Activated CD8-positive, alpha-beta memory T cell treated with anti-CD3 and anti-CD28 coated beads for 36 hours (primary cell): ENCODE measurements at regions not wholly inside any gene's neighbourhood (a gene's known extent, or its start where the extent isn't known, plus 50 kb on each side); places are given as distances from the start of the nearest gene placed in this dataset.

ENCODE experiments used
- CTCF ChIA-PET: fragments of 350-600 bp; sonication (Branson Sonifier 250); formaldehyde crosslinking; loops from one replicate; lab custom pipeline; 2021; ENCODE audit warnings: antibody characterized with exemption; lab: Charles Lee
- POLR2A ChIA-PET: fragments of 350-600 bp; sonication (Branson Sonifier 250); formaldehyde crosslinking; loops from one replicate; lab custom pipeline; 2021; ENCODE audit warnings: antibody characterized with exemption; lab: Charles Lee

DNA sequence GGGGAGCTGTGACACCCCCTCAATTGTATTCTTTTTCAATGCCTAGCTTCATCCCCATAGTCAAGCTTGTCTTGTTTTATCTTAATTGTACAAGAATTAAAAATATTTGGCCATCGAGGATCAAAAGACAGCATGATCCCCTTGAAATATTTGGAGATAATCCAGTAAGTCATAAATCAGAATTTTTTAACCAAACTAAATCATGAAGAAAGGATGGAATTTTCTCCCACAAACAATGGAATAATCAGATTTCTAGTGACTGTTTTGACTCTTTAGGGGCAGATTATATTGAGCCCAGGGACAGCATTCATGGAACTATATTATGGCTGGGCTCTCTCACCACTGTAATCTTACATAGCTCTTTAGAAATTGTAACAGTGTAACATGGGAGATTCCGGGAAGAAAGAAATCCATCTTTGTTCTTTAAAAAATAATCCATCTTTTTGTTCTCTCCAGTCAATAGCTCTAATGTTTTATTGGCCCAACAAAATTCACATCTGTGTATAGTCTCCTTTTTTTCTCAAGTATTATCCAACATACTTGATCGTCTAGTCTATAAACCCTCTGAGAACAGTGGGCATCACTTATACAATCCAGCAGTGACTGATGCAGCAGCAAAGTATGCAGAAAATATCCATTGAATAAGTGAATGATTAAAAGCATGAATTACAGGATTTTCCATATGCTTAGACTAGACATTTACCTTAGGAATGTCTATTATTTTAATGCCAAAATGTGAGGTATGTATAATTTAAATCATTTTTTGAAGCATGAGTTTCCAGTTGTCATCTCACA, 277.0 kb upstream of the PLSCR5 start:
- ChIA-PET POLR2A (no interaction called here), CTCF (no interaction called here)

DNA sequence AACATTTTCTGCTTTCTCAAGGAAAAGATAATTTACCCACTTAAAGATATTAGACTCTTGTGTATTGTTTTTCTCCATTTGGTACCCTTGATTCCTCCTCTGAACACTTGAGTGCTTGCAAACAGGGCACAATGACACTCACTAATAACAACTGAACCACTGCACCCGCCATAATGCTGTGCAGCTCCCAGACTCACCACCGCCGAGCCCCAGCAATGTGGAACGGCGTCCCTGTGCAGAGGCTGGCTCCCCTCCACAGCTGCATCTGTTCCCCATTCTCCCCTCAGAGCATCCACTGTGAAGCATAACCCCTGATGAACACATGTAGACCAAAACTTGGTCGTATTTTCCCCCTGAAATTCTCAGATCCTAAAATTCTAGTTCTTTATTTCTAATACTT, 276.2 kb upstream of the PLSCR5 start:
- ChIA-PET POLR2A (no interaction called here), CTCF (no interaction called here)

DNA sequence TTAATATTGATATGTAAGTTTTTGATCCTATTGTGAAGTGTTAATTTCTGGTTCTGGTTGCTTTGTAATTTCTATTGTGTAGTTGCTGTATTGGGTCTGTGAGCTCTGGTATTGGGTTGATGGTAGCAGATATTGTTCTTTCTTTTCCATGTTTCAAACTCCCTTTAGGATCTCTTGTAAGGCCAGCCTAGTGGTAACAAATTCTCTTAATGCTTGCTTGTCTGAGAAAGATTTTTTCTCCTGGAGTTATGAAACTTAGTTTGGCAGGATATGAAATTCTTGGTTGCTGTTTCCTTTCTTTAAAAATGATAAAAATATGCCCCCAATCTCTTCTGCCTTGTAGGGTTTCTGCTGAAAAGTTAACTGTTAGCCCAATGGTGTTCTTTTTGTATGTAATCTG, 268.6 kb upstream of the PLSCR5 start:
- ChIA-PET CTCF (no interaction called here), POLR2A (no interaction called here)

DNA sequence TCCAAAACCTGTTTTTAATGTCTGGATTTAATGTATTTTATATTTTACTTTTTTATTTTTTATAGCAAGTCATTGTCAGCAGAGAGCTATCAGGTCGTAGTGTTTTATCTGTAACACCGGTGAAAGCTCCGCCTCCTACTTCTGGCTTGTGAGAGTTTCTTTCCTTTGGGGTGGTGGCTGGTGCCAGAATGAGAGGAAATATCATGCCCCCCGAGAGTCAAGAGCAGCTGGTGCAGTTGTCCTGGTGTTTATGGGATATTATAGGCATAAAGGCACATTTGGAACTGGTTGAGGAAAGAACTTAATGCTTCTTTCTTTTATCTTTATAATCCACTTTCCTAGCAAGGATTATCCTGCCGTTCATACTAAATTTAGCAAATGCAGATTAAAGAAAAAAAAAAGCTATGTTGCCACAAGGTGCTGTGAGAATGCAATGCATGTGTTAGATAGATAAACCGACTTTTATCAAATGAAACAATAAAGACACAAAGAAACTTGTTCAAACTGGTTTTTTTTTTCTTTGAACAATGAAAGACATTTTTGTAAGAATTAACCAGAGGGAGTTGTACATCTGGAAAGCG, 260.1 kb upstream of the PLSCR5 start:
- ChIA-PET POLR2A (no interaction called here), CTCF (no interaction called here)

GRCh38 chr3:146861262-146861661, 256.1 kb upstream of the PLSCR5 start:
- ChIA-PET POLR2A (no interaction called here), CTCF (no interaction called here)

DNA sequence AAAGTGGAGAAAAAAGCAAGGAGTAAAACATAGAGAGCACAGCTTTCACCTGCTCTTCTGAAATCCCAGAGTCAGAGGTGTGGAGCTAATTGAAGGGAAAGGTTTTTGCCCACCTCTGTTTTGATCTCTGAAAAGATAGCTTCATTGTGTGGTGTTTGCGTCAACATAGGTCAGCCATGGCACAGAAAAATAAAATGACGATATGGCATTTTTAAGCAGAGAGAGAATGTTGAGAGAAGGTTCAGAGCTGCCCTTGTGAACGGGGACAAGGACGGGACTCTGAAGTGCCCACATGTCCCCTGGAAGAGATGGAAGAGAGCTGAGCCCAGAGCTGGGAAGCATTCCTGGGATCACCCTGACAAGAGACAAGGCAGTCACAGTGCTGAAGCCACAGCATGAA, 249.4 kb upstream of the PLSCR5 start:
- ChIA-PET POLR2A (no interaction called here), CTCF (no interaction called here)

GRCh38 chr3:146851665-146852064, 246.5 kb upstream of the PLSCR5 start:
- CTCF ChIA-PET = no interaction called here
- POLR2A ChIA-PET = no interaction called here

DNA sequence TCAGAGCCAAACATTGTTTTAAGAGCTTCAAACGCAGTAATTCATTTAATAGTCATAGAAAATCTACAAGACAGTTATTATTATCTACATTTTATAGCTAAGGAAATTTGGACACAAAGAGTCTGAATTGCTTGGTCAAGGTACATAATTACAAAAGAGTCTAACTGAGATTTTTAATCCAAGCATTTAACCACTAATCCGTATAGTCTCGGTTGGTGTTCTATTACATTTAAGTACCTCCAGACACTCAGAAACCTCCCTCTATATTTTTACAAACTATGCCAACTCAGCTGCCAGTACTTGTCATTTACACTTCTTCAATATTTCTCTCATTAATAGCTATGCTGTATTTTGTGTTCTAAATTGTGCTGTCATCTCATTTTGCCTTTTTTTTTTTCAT, 240.2 kb upstream of the PLSCR5 start:
- CTCF ChIA-PET = no interaction called here
- POLR2A ChIA-PET = no interaction called here

DNA sequence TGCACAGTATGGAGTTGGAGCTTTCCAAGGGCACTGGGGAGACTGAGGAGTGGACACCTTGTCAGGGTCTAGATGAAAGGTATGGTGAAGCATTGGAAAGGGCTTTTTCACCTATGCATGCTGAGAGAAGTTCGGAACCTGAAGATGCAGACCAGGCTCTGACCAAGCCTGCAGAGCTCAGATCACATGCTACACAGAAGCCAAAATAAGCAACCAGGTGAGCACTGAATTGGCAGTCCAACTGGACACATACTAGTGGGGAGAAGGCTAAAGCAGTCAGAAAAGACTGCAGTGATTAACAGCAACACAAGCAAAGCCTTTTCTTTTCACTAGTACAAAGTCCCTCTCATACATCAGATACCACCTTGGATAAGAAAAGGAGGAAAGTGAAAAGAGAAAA, 238.3 kb upstream of the PLSCR5 start:
- CTCF ChIA-PET = no interaction called here
- POLR2A ChIA-PET = no interaction called here

- ChIA-PET POLR2A (no interaction called here), CTCF (no interaction called here)
These were observed 234.7 kb upstream of the PLSCR5 start for GRCh38 chr3:146839727-146840375.

GRCh38 chr3:146838221-146838620, 233.1 kb upstream of the PLSCR5 start:
- ChIA-PET POLR2A (no interaction called here), CTCF (no interaction called here)

DNA sequence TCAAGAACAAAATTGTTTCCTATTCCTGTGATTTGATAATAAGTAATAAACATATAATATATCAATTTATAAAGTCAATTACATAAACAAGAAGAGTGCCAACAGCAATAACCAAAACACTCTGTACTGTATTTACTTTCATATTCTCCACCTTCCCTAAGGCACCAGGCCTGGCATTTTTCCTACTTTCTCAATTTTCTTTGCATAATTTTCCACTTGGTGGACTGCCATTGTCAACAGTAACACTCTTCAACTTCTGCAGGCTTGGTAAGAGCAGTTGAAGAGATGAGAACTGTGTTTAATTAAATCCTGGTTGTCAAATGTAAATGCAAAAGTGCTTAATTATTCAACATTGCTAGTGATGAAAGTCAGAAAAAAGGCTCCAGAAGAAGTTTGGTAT, 229.8 kb upstream of the PLSCR5 start:
- POLR2A ChIA-PET = no interaction called here
- CTCF ChIA-PET = no interaction called here

GRCh38 chr3:146832857-146833458, 227.8 kb upstream of the PLSCR5 start:
- CTCF ChIA-PET = no interaction called here
- POLR2A ChIA-PET = no interaction called here

DNA sequence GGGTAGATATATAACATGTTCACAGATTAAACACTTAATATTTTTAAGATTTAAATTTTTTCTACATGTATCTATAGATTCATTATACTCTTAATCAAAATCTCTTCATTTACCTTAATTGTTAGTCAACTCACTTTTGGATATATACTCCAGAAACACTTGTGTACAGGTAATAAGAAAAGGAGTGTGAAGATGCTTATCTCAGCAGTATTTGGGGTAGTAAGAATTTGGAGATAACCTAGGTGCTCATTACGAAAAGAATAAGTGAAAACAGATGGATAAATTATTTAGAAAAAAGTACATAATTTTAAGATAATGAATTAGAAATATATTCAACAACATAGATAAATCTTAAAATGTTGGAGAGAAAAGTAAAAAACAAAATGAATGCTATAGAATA, 226.5 kb upstream of the PLSCR5 start:
- ChIA-PET POLR2A (no interaction called here), CTCF (no interaction called here)

DNA sequence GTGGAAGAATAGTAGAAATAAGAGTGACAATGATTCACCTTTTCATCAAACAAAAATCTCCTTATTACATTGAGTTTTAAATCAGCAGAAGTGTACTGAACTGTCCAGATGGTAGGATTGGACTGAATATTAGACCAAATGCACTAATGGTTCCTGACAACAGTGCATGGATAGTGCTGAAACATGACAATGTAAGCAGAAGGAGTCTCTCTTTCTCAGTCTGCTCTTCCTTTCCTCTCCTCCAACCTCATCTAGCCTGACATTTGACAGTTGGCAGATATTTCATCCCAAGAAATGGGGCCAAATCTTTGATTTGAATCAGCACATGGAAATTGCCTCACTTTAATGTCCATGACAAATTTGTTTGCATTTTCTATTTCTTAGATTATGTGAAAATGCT, 225.1 kb upstream of the PLSCR5 start:
- POLR2A ChIA-PET = no interaction called here
- CTCF ChIA-PET = no interaction called here

DNA sequence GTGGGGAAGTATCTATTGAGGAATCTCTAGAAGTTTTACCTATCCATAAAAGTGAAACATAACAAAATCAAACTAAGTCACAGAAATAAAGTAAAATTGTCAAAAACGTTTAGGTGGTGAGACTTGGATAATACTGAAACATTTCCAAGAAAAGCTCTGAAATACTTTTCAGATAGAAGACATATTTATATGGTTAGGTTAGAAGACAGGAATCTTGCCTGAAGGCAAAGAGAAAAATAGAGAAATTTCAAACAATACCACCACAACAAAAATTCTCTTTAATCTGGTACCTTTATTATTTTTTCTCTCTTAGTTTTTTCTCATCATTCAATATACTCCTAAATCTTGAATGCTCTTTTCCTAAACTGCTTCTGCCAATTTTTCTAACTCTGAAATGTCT, 222.7 kb upstream of the PLSCR5 start:
- CTCF ChIA-PET = no interaction called here

GRCh38 chr3:146823622-146824021, 218.5 kb upstream of the PLSCR5 start:
- ChIA-PET POLR2A (no interaction called here), CTCF (no interaction called here)

More for the DNA sequence above, 222.7 kb upstream of the PLSCR5 start:
- POLR2A ChIA-PET = no interaction called here

GRCh38 chr3:146818866-146819265, 213.7 kb upstream of the PLSCR5 start:
- ChIA-PET CTCF (no interaction called here), POLR2A (no interaction called here)

- POLR2A ChIA-PET = no interaction called here
- CTCF ChIA-PET = no interaction called here
These were observed 213.2 kb upstream of the PLSCR5 start for GRCh38 chr3:146818301-146818700.

GRCh38 chr3:146817704-146818103, 212.6 kb upstream of the PLSCR5 start:
- POLR2A ChIA-PET = no interaction called here
- CTCF ChIA-PET = no interaction called here
